HepG2 (cell line): ENCODE measurements at regions not wholly inside any gene's neighbourhood (a gene's known extent, or its start where the extent isn't known, plus 50 kb on each side); places are given as distances from the start of the nearest gene placed in this dataset.

Experiments used
- FOSL1 ChIP-seq: sonication (generic); formaldehyde crosslinking; IDR thresholded peaks from 2 replicates; pipeline ENCODE4 v1.9.0; 2021; ENCODE audit warnings: missing genetic modification reagents, borderline replicate concordance
- GABPA ChIP-seq, 2 experiments: IDR thresholded peaks; 2 replicates each; pipeline ENCODE4 v1.6.1; 2011 to 2016; ENCODE audit warnings: low read depth in 2 of 2, low read length in 1 of 2, missing biosample characterization in 1 of 2, missing genetic modification characterization in 1 of 2
- ZFP37 ChIP-seq: sonication (generic); formaldehyde crosslinking; IDR thresholded peaks from 2 replicates; pipeline ENCODE4 v1.4.0; 2020; ENCODE audit warnings: missing genetic modification reagents, borderline replicate concordance
- ZNF766 ChIP-seq: sonication (generic); formaldehyde crosslinking; IDR thresholded peaks from 2 replicates; pipeline ENCODE4 v1.5.0; 2020; ENCODE audit warnings: missing genetic modification reagents, borderline replicate concordance
- ZNF891 ChIP-seq: sonication (generic); formaldehyde crosslinking; IDR thresholded peaks from 2 replicates; pipeline ENCODE4 v1.5.0; 2020; ENCODE audit warnings: mild to moderate bottlenecking, missing genetic modification reagents

DNA sequence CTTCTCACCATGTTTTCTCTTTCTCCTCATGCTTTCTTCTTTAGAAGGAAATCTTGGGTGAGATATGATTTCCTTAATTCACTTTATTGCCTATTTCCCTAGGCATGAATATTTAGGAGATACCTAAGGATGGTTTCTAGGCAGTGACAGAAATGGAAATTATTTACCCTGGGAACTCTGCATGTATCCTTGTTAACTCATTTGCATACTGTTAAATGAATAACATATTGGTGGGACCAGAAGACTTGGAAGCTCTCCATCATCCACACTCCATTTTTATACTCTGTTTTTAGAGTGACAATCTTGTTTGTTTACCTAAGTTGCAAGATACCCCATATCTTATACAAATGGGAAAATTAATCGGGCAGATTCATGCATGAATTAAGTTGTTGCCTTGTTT is 285.7 kb downstream of the RNF144B start:
- no peak for TF ChIP-seq FOSL1
- no peak for TF ChIP-seq GABPA (IDR thresholded peaks at IDR 0.05; ENCODE audit: low read depth, low read length)
- no peak for TF ChIP-seq GABPA (CRISPR knock-in tag; IDR thresholded peaks at IDR 0.05; ENCODE audit: low read depth)
- TF ChIP-seq ZNF766 (CRISPR knock-in tag) = no peak
- no peak for TF ChIP-seq ZNF891 (CRISPR knock-in tag)
- TF ChIP-seq ZFP37 = no peak
